HFFc6 (cell line): ENCODE measurements at regions not wholly inside any gene's neighbourhood (a gene's known extent, or its start where the extent isn't known, plus 50 kb on each side); places are given as distances from the start of the nearest gene placed in this dataset.

Experiments used
- DNase-seq: peaks from one replicate; pipeline ENCODE4 v3.0.0-alpha.2; 2018
- H3K27ac Mint-ChIP-seq: 2 replicates; pipeline ENCODE4 v1.8.0; 2020; ENCODE audit warnings: mild to moderate bottlenecking, mixed read lengths
- H3K27me3 Mint-ChIP-seq: 2 replicates; pipeline ENCODE4 v1.8.0; 2021; ENCODE audit warnings: mild to moderate bottlenecking, moderate library complexity, mixed read lengths; ENCODE audit not compliant: insufficient read depth
- H3K36me3 Mint-ChIP-seq: 2 replicates; pipeline ENCODE4 v1.8.0; 2021; ENCODE audit warnings: low read depth, mixed read lengths
- H3K4me1 Mint-ChIP-seq: 2 replicates; pipeline ENCODE4 v1.8.0; 2020; ENCODE audit warnings: low read depth, mixed read lengths
- H3K4me3 Mint-ChIP-seq: 2 replicates; pipeline ENCODE4 v1.8.0; 2020; ENCODE audit warnings: mild to moderate bottlenecking, moderate library complexity, mixed read lengths
- H3K9me3 Mint-ChIP-seq: 2 replicates; pipeline ENCODE4 v1.8.0; 2020; ENCODE audit warnings: mild to moderate bottlenecking, mixed read lengths
- TF ChIP-seq, protein P1 (sequence below): fragments of 200-600 bp; sonication (generic); IDR thresholded peaks from 2 replicates; pipeline ENCODE4 v1.5.0; 2021; ENCODE audit warnings: antibody characterized with exemption, mild to moderate bottlenecking

DNA sequence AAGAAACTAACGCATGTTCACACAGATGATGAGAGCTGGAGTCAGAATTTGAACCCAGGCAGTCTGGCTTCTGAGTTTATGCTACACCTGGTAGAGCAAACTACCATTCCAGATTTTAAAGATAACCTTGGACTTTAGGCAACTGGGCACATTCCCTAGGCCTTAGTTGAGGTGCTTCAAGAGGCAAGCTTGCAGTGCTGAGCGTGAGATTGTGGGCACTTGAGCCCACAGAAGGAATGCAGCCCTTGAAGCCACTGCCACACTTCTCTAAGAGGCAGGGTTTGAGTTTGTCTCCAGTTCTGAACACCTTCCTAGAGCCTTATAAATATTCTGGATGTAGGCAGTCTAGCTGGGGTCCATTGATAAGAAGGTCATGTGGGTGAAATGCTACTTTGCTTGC lies 216.1 kb upstream of the SLC14A2 start:
- TF ChIP-seq, protein P1, sequence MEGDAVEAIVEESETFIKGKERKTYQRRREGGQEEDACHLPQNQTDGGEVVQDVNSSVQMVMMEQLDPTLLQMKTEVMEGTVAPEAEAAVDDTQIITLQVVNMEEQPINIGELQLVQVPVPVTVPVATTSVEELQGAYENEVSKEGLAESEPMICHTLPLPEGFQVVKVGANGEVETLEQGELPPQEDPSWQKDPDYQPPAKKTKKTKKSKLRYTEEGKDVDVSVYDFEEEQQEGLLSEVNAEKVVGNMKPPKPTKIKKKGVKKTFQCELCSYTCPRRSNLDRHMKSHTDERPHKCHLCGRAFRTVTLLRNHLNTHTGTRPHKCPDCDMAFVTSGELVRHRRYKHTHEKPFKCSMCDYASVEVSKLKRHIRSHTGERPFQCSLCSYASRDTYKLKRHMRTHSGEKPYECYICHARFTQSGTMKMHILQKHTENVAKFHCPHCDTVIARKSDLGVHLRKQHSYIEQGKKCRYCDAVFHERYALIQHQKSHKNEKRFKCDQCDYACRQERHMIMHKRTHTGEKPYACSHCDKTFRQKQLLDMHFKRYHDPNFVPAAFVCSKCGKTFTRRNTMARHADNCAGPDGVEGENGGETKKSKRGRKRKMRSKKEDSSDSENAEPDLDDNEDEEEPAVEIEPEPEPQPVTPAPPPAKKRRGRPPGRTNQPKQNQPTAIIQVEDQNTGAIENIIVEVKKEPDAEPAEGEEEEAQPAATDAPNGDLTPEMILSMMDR, result no peak
- no peak overlapping the region for H3K27ac Mint-ChIP-seq
- no peaks in the 10 kb centered on the region for H3K27me3 Mint-ChIP-seq
- H3K36me3 Mint-ChIP-seq, result no peaks in the 10 kb centered on the region
- no peak overlapping the region for H3K4me3 Mint-ChIP-seq
- no peak for DNase-seq
- H3K9me3 Mint-ChIP-seq, result no peaks in the 10 kb centered on the region
- H3K4me1 Mint-ChIP-seq, result peaks cover 10% of the 10 kb centered on the region; the same call in 1 of the 2 replicates

DNA sequence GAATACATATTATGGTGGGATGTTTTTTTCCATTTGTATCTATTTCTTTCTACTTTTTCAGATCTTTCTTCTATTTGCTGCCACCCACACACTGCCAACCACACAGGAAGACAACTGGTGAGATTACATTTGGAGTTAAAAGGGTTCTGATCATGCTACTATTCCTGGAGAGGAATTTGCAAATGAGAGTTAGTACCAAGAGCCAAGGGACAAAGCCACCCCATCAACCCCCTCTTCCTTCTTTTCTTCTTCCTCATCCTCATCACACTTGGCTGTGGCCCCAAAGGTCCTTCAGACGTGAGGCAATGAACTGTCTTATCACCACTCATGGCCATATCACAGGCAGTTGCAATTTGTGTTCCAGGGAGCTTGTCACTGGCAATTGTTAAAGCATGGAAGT lies 215.6 kb upstream of the SLC14A2 start:
- Mint-ChIP-seq H3K4me3 (no peak overlapping the region), H3K9me3 (no peaks in the 10 kb centered on the region), H3K4me1 (peaks cover 10% of the 10 kb centered on the region; the same call in 1 of the 2 replicates), H3K27me3 (no peaks in the 10 kb centered on the region), H3K27ac (no peak overlapping the region), H3K36me3 (no peaks in the 10 kb centered on the region)
- DNase-seq, result no peak
- TF ChIP-seq, protein P1, result no peak

DNA sequence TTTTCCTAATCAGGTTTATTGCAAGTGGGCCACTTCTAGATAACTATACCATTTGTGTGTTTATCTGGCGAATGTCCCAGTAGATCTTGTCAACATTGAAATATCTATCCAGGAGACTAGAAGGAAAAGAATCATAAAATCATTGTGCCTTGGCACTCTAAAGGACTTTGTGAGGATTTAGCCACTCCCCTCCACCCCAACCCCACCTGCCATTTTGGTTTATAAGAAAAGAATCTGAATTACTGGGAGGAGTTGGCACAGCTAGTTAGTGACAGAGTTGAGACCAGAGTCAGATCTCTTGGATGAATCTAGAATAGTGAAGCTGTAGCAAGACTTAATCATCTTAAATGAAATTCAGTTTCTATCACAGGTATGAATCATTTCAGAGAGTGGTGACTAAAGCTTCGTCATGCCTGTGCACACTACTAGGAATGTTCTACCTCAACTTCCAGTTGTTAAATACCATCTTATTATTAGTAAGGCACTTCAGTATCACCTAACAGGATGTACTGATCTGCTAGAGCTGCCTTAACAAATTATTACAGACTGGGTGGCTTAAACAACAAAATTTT lies 212.7 kb upstream of the SLC14A2 start:
- no peaks in the 10 kb centered on the region for H3K9me3 Mint-ChIP-seq
- peaks cover 10% of the 10 kb centered on the region; the same call in 1 of the 2 replicates for H3K4me1 Mint-ChIP-seq
- no peaks in the 10 kb centered on the region for H3K36me3 Mint-ChIP-seq
- no peaks in the 10 kb centered on the region for H3K27me3 Mint-ChIP-seq
- no peak overlapping the region for H3K27ac Mint-ChIP-seq
- no peak overlapping the region for H3K4me3 Mint-ChIP-seq
- DNase-seq, result peak; percentile 29
- TF ChIP-seq, protein P1, result no peak

DNA sequence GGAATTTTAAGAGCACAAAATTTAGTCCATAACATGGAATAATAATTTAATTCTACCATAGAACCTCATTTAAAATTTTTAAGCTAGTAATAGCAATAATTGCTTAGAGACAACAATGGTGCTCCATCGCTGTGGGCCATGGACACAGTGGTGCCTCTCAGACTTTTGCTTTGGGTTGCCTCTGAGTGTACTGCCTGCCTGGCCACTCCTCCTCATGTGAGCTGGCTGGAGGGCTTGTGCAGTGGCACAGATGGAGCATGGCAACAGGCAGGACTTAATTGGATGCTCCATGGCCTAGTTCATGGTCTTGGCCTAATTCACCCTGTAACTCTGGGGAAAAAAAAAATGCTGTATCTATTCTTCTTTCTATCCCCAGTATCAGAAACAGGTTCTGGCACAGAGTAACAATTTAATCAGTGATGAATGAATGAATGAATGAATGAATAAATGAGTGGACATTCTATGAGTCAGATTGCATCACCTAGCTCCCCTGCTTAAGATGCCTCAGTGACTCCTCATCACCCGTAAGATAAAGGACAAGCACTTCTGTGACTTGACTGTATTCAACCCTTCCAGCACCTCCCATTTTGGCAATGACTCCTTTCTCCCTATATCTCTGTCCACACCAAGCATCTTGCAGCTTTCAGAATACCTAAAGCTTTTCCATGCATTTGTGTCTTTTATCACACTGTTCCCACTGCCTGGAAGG lies 211.8 kb upstream of the SLC14A2 start:
- Mint-ChIP-seq H3K4me1 (peaks cover 10% of the 10 kb centered on the region; the same call in 1 of the 2 replicates), H3K27me3 (no peaks in the 10 kb centered on the region)

DNA sequence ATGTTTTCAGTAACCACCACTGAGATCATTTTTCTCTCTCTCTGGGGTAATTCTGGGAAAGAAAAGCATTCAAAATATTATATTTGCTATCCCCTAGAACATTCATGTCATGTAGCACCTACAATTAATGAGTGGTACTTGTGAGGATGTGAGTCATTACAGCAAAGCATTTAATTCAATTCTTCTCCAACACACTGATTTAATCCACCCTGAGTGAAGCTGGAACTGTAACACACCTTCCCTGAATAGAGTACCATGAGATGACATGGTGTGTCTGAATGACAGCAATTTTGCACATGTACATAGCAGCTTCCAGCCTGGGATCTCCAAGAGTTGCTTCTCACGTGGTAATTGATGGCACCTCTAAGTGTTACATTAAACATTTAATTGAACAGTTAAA lies 207.1 kb upstream of the SLC14A2 start:
- H3K36me3 Mint-ChIP-seq, result no peaks in the 10 kb centered on the region
- no peak overlapping the region for H3K4me3 Mint-ChIP-seq
- TF ChIP-seq, protein P1, result no peak
- peaks cover 2% of the 10 kb centered on the region; the same call in 1 of the 2 replicates for H3K27me3 Mint-ChIP-seq
- no peaks in the 10 kb centered on the region for H3K4me1 Mint-ChIP-seq
- no peak for DNase-seq
- H3K27ac Mint-ChIP-seq, result no peak overlapping the region
- no peaks in the 10 kb centered on the region for H3K9me3 Mint-ChIP-seq

More for the DNA sequence above, 211.8 kb upstream of the SLC14A2 start:
- TF ChIP-seq, protein P1, result no peak
- Mint-ChIP-seq H3K9me3 (no peaks in the 10 kb centered on the region), H3K4me3 (no peak overlapping the region), H3K27ac (no peak overlapping the region), H3K36me3 (no peaks in the 10 kb centered on the region)
- DNase-seq, result no peak
